HG03354 (cell line): ENCODE measurements at regions not wholly inside any gene's neighbourhood (a gene's known extent, or its start where the extent isn't known, plus 50 kb on each side); places are given as distances from the start of the nearest gene placed in this dataset.
"Not testable (repeated sequence)": the region's sequence is repeated elsewhere in the genome, so short reads cannot be mapped to it uniquely, and the experiment has no call there.

Experiments used
- ATAC-seq: cut with Tn5 transposase; IDR thresholded peaks from one replicate; pipeline ENCODE4 v1.9.1; 2021; ENCODE audit warnings: mild to moderate bottlenecking; ENCODE audit not compliant: unreplicated experiment, poor library complexity, severe bottlenecking

DNA sequence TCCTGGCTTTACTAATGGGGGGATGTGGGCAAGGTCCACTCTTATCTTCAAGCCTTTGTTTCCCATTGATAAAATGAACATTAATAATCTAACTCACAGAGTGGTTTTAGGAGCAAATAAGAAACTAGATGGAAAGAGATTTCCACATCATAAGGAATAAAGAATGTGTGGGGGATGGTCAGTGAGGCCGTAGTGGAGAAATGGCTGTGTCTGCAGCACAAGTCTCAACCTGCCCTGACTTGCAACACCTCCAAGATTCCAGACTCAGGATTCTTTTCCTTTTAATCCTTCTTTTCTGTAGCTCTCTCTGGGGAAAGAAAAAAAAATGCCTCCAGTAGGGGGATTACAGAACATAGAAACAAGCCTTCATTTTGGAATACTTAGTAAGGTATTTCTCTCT, 124.2 kb upstream of the MEX3C start:
- no peak for ATAC-seq

DNA sequence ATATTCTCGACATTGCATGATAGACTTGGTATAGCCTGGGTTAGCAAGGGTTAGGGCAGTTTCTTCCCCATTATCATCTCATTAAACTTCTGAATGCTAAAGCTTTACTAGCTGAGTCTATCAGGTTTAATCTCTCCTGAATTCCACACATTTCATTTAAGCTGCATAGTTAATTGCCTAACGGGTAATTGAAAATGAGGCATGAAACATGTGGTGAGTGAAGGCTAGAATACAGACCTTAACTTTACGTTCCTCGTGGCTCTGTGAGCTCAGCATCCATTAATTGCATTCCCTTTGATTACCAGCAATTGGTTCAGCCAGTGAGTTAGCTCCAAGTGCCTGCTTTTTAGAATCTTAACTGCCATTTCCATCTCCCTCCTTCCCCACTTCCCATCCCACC, 126.5 kb upstream of the MEX3C start:
- ATAC-seq = no peak

DNA sequence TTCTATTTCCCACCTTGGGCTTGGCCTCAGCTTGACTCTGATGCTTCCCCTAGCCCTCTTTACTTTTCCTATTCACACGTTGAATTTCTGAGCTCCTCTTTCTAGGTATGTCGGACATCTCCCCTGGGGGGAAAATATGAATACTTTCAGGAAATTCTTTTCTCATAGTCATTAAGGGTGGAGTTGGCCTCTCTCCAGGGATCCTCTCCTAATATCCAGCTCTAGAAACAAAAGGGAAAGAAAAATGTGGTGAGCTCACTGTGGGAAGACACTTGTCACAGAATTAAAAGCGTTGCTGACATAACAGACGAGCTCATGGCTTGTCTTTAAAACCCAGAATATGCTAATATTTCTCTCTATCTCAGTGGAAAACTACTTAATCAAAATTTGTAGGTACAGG, 132.7 kb upstream of the MEX3C start:
- no peak for ATAC-seq

DNA sequence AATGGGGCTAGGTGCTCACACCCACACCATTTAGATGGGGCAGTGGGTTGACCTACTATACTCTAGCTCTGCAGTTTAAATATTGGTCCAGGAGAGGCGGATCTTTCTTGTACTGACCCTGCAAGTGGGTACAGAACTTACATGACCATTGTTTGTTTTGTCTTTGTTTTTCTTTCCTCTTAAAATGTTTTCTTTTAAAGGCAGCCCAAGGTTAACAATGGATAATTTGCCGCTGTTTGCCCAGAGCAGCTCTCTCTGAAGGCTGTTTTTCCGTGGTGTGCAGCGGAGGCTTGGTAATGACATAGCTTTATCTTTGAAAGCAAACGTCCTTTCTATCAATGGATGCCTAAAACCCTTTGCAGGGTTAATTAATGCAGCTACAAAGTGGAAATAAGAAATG, 133.3 kb upstream of the MEX3C start:
- ATAC-seq = no peak

DNA sequence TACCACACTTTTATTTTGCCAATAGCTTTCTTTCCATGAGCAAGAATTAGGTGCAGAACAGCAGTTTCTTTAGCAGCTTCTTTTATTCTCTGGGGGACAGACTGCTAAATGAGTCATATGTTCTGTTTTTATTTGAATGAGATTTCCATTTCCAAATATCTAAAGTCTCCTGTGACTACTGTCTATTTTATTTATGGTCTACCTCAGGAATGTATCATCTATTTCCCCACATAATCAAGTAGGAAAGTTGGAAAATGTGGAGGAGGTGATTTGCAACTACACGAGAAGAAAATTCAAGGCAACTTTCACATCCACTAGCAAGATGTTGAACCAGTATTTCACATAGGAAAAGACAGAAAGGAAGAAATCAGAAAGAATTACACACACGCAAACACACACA, 139.9 kb upstream of the MEX3C start:
- ATAC-seq = no peak

DNA sequence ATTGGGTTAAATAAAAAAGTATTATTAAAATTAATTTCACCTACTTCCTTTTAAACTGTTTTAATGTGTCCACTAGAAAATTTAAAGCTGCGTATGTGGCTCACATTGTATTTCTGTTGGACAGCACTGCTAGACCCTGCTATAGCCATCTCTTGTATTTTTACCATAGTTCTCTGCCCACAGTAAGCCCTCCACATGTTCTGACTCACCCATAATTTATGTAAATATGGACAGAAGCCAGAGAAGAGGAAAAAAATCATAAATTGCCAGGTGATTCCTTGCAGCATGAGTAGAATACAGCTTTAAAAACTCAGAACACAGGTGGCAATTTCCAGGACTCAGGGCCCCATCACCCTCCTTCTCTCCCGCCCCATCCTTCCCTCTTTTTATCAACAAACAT, 142.4 kb upstream of the MEX3C start:
- ATAC-seq = no peak

DNA sequence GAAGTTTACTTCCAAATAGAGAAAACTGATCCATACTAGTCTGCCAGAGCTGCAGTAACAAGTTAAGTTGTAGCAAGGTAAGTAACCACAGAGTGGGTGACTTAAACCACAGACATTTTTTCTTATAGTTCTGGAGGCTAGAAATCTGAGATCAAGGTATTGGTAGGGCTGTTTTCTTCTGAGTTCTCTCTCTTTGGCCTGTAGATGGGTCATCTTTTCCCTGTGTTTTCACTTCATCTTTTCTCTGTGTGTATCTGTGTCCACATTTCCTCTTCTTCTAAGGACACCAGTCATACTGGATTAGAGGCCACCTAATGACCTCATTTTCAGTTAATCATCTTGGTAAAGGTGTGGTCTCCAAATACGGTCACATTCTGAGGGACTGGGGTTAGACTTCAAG, 142.9 kb upstream of the MEX3C start:
- ATAC-seq = no peak

DNA sequence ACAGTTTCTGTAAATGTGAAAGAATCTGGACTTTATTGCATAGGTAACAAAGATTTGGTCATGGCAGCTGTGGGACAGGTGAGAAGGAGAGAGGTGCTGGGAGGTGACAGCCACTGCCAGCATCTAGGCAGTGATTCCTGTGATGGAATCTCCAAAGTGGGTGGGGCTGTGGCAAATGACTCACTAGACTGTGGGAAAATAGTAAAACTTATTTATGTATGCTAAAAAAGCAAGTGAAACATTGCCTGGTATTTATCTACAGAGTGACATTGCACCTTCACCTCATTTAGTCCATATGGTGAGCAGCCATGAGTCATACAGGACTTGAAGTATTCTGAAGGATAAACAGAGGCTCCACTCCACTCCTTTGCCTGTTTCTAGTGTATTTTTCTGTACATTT, 145.3 kb upstream of the MEX3C start:
- no peak for ATAC-seq

DNA sequence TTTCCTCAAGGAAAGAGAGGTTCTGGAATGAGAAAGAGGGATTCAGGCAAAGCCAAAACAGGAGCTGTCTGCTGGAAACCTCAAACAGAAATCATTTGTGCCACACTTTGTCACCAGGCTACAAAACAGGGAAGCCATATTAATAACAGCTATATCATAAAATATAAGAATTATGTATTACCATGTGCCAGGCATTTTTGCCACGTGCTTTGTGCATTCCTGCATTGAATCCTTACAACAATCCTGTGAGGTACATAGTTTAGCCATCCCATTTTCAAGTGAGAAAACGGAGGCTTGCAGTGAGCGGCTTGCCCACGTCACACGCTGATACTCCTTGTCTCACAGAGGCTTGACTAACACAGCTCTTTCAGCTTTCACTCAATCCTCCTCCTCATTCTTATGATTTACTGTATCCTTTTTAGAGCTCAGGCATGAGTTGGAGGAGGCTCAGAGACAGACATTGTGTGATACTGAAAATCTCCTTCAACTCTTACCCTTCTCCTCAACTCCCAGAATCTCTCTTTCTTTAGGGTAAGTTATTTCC, 148.4 kb upstream of the MEX3C start:
- ATAC-seq = no peak

DNA sequence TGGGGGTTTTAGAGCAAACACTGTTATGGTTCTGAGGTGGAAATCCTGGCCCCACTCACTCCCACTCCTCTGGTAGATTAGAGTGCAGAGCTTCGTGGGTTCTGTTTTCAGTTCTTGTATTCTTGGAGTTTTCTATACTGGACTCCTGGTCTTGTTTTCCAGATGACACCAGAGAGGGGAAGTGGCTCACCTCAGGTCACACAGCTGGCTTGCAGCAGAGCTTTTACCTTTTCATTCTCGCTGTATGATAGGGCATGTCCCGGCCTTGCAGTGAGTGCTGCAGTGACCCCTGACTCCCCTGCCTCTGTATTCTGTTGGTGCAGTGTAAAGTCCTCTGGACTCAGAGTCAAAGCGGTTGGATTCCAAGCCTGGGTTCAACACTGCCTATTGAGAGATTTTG, 148.9 kb upstream of the MEX3C start:
- ATAC-seq = no peak

DNA sequence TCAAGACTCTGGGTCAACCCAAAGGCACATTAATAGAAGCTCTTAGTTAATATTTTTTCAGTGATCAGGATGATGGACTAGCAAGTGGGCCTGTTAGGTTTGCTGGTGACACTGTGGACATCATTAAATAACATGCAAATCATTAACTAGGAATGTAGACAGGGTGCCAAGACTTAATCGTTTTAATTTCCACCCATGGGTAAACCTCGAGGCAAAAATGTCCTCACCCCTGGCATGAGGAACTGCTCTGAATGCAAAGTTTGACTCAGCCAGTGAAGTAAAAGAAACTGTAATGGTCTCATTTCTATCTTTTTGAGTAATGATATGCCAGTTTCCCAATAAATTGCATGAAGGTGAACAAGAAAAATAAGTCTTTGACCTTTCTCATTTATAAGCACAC, 152.6 kb upstream of the MEX3C start:
- ATAC-seq = no peak

DNA sequence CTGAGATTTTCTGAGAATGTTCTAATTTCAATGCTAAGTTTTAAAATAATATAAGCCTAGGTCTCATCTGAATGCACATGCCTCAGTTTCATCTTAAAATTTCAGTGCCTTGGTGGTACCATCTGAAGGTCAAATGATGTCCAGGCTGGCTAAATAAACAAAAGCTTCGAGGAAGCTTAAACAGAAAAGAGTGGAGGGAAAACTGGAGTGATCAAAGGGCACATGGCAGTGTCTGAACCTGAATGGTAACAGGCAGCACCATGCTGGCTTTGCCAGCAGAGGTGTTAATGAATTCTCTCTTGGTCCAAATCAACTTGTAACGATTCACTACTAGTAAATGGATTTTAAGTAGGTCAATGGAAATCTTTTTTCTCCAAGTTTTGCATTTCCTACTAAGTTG, 158.4 kb upstream of the MEX3C start:
- ATAC-seq = no peak

DNA sequence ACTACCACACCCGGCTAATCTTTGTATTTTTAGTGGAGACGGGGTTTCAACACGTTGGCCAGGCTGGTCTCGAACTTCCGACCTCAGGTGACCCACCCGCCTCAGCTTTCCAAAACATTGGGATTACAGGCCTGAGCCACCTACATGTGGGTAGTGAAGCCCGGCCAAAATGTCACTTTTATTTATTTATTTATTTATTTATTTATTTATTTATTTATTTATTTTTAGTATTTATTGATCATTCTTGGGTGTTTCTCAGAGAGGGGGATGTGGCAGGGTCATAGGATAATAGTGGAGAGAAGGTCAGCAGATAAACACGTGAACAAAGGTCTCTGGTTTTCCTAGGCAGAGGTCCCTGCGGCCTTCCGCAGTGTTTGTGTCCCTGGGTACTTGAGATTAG, 162.8 kb upstream of the MEX3C start:
- not testable (repeated sequence) for ATAC-seq

DNA sequence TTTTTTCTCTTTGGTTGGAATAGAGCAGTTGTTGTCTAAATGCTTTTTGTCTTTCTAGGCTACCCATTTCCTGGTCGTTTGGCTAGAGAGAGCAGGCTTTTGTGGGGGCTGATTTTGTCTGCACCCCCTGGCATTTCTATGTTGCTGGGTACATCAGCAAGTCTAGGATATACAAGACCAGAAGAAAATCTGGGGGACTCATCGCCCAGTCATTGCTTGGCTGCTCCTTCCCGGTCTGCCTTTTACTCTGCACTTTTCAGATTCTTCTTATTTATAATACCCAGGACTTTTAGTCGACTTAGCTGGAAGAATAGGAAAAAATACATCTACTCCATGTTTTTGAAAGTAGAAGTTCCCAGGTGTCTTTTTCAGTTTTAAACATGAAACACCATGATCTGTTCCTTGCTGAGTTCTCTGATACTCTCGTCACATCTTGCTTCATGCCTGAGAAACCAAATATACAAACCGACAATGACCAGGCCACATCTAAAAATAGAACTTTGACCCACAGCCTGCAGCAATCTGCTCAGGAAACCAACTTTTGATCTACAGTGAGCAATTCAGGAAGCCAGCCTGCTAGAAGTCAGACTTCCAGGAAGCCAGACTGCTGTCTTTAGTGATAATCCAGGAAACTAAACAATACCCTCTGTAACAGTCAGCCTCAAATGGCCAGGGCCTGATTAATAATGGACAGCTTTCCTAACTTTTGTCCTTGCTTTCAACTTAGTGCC, 163.8 kb upstream of the MEX3C start:
- peak; percentile 71 for ATAC-seq

DNA sequence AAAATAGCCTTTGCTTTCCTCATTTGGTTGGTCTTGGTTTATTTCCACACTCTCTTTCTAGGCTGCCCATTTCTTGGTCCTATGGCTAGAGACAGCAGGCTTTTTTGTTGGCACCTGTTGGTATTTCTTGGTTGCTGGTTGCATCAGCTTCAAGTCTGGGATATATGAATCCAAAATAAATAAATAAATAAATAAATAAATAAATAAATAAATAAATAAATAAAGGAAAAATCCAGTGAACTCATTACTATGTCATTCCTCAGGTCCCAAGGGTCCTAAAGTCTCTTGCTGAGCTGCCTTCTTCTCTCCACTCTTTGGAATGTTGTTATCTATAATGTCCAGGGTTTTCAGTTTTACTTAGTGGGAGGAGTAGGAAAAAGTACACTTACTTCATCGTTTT, 165.9 kb upstream of the MEX3C start:
- no peak for ATAC-seq

DNA sequence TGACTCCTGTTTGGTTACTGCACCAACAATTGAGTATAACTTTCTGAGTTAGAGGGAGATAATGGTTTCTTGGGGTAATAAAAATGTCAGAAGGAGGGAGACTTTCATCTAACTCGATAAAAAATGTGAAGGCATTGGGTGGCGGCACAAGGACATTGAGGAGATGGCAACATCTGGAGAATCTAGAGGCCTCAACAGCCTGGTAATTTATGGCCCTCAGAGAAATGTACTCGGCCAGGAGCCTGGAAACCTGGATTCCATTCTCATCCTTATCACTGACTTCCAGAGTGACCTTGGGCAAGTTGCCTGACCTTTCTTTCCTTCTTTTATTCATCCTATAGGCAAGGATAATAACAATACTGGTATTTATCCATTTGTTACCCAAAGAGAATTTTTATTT, 173.5 kb upstream of the MEX3C start:
- ATAC-seq = no peak

DNA sequence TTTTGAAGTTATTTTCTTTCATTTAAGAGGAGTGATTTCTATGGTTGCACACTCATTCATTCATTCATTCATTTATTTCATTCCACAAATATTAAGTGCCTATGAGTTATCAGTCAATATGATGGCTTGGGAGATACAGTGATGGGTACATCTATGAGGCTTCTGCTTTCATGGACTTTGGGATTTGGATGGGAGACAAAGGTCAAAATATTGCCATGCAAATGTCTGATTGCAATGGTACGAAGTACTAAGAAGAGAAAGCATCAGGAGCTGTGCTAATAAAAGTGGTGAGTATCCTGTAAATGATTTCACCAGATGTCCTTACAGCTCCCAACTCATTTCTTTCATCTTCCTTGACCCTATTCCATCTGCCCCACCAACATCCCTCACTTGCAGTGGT, 174.4 kb upstream of the MEX3C start:
- no peak for ATAC-seq

DNA sequence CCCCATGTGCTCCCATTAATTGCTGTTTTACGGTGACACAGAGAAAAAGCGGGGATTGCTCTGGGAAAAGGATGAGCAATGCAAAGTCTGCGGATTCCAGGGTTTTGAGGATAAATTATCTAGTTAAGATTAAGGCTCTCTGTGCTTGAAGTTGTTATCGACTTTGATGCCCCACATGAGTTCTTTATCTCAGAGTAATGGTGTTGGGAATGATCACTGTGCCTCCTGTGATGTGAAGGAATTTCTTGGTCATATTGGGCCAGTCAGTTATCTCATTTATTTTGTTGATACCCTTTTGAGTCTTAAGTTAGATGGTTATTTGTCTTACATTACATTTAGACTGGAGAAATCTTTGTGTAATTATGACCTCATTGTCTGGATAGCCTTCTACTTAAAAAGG, 184.6 kb upstream of the MEX3C start:
- no peak for ATAC-seq

DNA sequence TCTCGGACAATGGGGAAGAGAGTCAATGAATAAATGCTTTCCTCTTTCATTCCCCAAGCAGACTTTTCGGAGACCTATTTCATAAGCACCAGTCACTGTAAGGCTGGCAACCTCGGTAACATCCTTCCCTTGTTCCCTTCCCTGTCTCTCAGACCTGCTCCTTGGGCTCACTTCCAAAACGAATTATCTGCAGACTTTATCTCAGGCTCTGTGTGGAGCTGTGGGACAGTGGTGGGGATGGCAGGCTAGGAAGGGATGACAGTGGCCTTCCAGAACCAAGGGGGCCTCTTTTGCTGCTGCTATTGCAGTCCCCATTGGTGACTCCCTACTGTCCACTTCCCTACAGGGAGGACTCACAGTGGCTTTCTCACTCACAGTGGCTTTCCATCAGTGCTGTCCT, 185.6 kb upstream of the MEX3C start:
- no peak for ATAC-seq

DNA sequence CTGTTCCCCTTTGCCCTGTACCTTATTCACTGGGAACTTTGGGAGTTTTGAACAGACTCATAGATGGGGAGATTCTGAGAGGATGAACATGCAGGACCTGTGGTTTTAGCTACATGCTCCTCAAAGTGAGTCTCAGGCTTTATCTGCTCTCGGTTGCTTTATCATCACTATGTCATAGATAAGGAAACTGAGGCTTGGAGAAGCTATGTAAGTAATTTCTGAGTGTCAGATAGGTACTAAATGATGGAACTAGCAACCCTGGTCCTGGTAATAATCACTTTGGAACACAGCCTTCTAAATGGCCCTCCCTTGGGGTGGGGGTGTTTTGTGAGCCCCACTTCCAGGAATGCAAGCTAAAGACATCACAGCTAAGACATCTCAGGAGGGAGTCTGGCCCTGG, 186.2 kb upstream of the MEX3C start:
- ATAC-seq = no peak

DNA sequence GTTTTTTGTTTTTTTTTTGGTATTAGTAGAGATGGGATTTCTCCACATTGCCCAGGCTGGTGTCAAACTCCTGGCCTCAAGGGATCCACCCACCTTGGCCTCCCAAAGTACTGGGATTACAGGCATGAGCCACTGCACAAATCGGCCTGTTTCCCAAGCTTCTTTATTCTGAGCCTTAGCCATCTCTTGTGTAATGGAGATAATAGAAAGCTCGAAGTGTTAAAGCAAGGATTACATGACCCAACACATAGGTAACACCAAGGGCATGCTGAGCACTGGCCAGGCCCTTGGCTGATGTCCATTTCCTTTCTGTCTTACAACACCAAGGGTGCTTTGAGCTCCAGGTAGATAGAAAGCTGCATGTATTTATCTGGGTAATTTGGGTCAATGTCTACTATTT, 187.8 kb upstream of the MEX3C start:
- ATAC-seq = no peak

DNA sequence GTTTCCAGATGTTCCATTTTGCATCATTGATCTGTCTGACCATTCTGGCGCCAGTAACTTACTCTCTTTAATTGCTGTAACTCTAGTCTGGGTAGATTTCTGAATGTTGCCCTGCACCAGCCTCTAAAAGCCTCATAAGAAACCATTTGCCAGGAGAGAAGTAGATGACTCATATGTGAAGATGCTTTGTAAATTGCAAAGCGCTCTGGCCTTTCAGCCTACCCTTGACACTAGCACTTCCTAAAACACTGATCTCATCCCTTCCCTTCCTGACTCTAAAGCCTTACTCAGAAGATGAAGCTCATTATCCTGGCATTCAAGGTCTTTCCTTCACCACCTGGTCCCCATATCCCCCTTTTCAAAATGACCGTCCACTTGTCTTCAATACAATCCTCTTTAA, 193.2 kb upstream of the MEX3C start:
- ATAC-seq = no peak
